PC-9 (cell line): ENCODE measurements at regions not wholly inside any gene's neighbourhood (a gene's known extent, or its start where the extent isn't known, plus 50 kb on each side); places are given as distances from the start of the nearest gene placed in this dataset.

Experiments used
- BruUV-seq: library from RNA; stranded (reverse); fragments of 400-500 nt; replicated peaks from 2 replicates; lab custom pipeline; 2021; lab: Mats Ljungman, UMichigan
- CTCF ChIA-PET: fragments of 300-600 bp; sonication (Branson Sonifier 250); formaldehyde crosslinking; loops from one replicate; lab custom pipeline; 2022; ENCODE audit warnings: antibody characterized with exemption; lab: Charles Lee
- POLR2A ChIA-PET: fragments of 300-600 bp; sonication (Branson Sonifier 250); formaldehyde crosslinking; loops from one replicate; lab custom pipeline; 2022; ENCODE audit warnings: antibody characterized with exemption; ENCODE audit not compliant: unreplicated experiment; lab: Charles Lee
- DNase-seq, 2 experiments: peaks; one replicate each; pipeline versions ENCODE4 v3.0.0 to v3.0.0-alpha.2; 2015 to 2022; ENCODE audit warnings: mixed read lengths in 1 of 2
- H2AFZ ChIP-seq: fragments of 200-600 bp; sonication (generic); 2 replicates; pipeline ENCODE4 v1.8.1; 2017; ENCODE audit warnings: antibody characterized with exemption
- H3F3A ChIP-seq: fragments of 200-600 bp; sonication (generic); 2 replicates; pipeline ENCODE4 v1.8.1; 2017; ENCODE audit warnings: antibody characterized with exemption, mild to moderate bottlenecking, low read depth; ENCODE audit not compliant: insufficient read depth
- H3K27ac ChIP-seq: fragments of 200-600 bp; sonication (generic); 2 replicates; pipeline ENCODE4 v1.6.1; 2016; ENCODE audit warnings: mixed run types
- H3K27me3 ChIP-seq: fragments of 200-600 bp; sonication (generic); 2 replicates; pipeline ENCODE4 v1.6.1; 2016; ENCODE audit warnings: low read depth, mixed run types; ENCODE audit not compliant: insufficient read depth
- H3K36me3 ChIP-seq: fragments of 200-600 bp; sonication (generic); 2 replicates; pipeline ENCODE4 v1.6.1; 2016; ENCODE audit warnings: low read depth, mixed run types
- H3K4me1 ChIP-seq: fragments of 200-600 bp; sonication (generic); replicated peaks from 2 replicates; pipeline ENCODE4 v1.6.1; 2016; ENCODE audit warnings: mixed run types; ENCODE audit not compliant: insufficient read depth
- H3K4me2 ChIP-seq: fragments of 200-600 bp; sonication (generic); 2 replicates; pipeline ENCODE4 v1.6.1; 2017; ENCODE audit warnings: mixed run types
- H3K4me3 ChIP-seq: fragments of 200-600 bp; sonication (generic); 2 replicates; pipeline ENCODE4 v1.6.1; 2016; ENCODE audit warnings: mixed run types
- H3K79me2 ChIP-seq: fragments of 200-600 bp; sonication (generic); 2 replicates; pipeline ENCODE4 v1.6.1; 2017; ENCODE audit warnings: low read depth, mixed run types
- H3K9me2 ChIP-seq: fragments of 200-600 bp; sonication (generic); 2 replicates; pipeline ENCODE4 v1.8.1; 2017; ENCODE audit warnings: mild to moderate bottlenecking; ENCODE audit not compliant: insufficient read depth
- H3K9me3 ChIP-seq: fragments of 200-600 bp; sonication (generic); 2 replicates; pipeline ENCODE4 v1.8.1; 2016; ENCODE audit warnings: low read depth; ENCODE audit not compliant: insufficient read depth
- H4K20me1 ChIP-seq: fragments of 200-600 bp; sonication (generic); 2 replicates; pipeline ENCODE4 v1.8.1; 2017; ENCODE audit not compliant: insufficient read depth
- CTCF ChIP-seq: fragments of 200-600 bp; sonication (generic); conservative IDR thresholded peaks from 2 replicates; pipeline ENCODE4 v1.6.1; 2017; ENCODE audit warnings: mixed run types, antibody characterized with exemption, mild to moderate bottlenecking, moderate library complexity
- EZH2 ChIP-seq: fragments of 200-600 bp; sonication (generic); IDR thresholded peaks from 2 replicates; pipeline ENCODE4 v1.8.0; 2017; ENCODE audit warnings: antibody characterized with exemption, low read depth
- intact Hi-C: fragments of 100-400 bp; cut with micrococcal nuclease; formaldehyde crosslinking; loops from one replicate; pipeline ENCODE4 v1.10.0; 2022; ENCODE audit not compliant: unreplicated experiment

- H3F3A ChIP-seq = no peaks in the 10 kb centered on the region
- BruUV-seq = no TSS peak
- ChIA-PET POLR2A (no interaction called here), CTCF (no interaction called here)
- no peak overlapping the region for H3K4me3 ChIP-seq
- no peaks in the 10 kb centered on the region for H3K4me1 ChIP-seq
- TF ChIP-seq EZH2 (no peak), CTCF (no peak)
- no peaks in the 10 kb centered on the region for H3K9me2 ChIP-seq
- H3K27ac ChIP-seq = no peak overlapping the region
- H3K4me2 ChIP-seq = no peak overlapping the region
- H3K36me3 ChIP-seq = no peaks in the 10 kb centered on the region
- intact Hi-C loops = no loop called here
- H3K27me3 ChIP-seq = no peaks in the 10 kb centered on the region
- no peak for DNase-seq
- no peaks in the 10 kb centered on the region for H4K20me1 ChIP-seq
- no peaks in the 10 kb centered on the region for H3K9me3 ChIP-seq
- H2AFZ ChIP-seq = no peak overlapping the region
- H3K79me2 ChIP-seq = no peaks in the 10 kb centered on the region
These were observed 724.4 kb upstream of the SLITRK5 start for GRCh38 chr13:86946734-86947133.

- H3F3A ChIP-seq = no peaks in the 10 kb centered on the region
- H3K4me1 ChIP-seq = no peaks in the 10 kb centered on the region
- no peak overlapping the region for H3K4me2 ChIP-seq
- H3K4me3 ChIP-seq = no peak overlapping the region
- no peak for TF ChIP-seq CTCF
- no peak for TF ChIP-seq EZH2
- no peak for DNase-seq
- no peaks in the 10 kb centered on the region for H3K36me3 ChIP-seq
- no peaks in the 10 kb centered on the region for H3K9me3 ChIP-seq
- no peaks in the 10 kb centered on the region for H3K9me2 ChIP-seq
- H2AFZ ChIP-seq = no peak overlapping the region
- no peaks in the 10 kb centered on the region for H3K79me2 ChIP-seq
- no peaks in the 10 kb centered on the region for H3K27me3 ChIP-seq
- no peaks in the 10 kb centered on the region for H4K20me1 ChIP-seq
- BruUV-seq = no TSS peak
- ChIA-PET CTCF (no interaction called here), POLR2A (no interaction called here)
- intact Hi-C loops = no loop called here
- H3K27ac ChIP-seq = no peak overlapping the region
These were observed 716.8 kb upstream of the SLITRK5 start for GRCh38 chr13:86954341-86954740.

DNA sequence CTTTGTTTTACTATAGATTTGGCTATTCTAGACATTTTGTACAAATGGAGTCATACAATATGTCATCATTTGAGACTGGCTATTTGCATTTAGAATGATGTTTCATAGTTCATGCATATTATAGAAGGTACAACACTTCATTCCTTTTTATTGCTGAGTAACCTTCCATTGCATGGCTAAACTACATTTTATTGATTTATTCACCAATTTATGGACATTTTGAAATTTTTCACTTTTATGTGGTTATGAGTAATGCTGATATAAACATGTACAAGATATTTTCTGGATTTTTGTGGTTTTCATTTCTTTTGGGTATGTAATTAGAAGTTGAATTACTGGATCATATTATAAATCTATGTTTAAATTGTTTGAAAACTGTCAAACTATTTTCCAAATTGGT lies 710.3 kb upstream of the SLITRK5 start:
- CTCF ChIA-PET = no interaction called here
- no peak for DNase-seq
- POLR2A ChIA-PET = no interaction called here
- intact Hi-C loops = no loop called here
- no peaks in the 10 kb centered on the region for H3K9me2 ChIP-seq
- H3K4me1 ChIP-seq = no peaks in the 10 kb centered on the region
- no peak overlapping the region for H3K4me3 ChIP-seq
- no TSS peak for BruUV-seq
- no peak overlapping the region for H2AFZ ChIP-seq
- no peak for TF ChIP-seq CTCF
- no peak for TF ChIP-seq EZH2
- no peaks in the 10 kb centered on the region for H3F3A ChIP-seq
- no peaks in the 10 kb centered on the region for H3K27me3 ChIP-seq
- H3K9me3 ChIP-seq = no peaks in the 10 kb centered on the region
- H3K36me3 ChIP-seq = no peaks in the 10 kb centered on the region
- H3K4me2 ChIP-seq = no peak overlapping the region
- H4K20me1 ChIP-seq = no peaks in the 10 kb centered on the region
- H3K27ac ChIP-seq = no peak overlapping the region
- no peaks in the 10 kb centered on the region for H3K79me2 ChIP-seq
